DMS79 treated with DMSO at 0.1 percent for 48 hours (cell line): ENCODE measurements at regions not wholly inside any gene's neighbourhood (a gene's known extent, or its start where the extent isn't known, plus 50 kb on each side); places are given as distances from the start of the nearest gene placed in this dataset.
"Not testable (repeated sequence)": the region's sequence is repeated elsewhere in the genome, so short reads cannot be mapped to it uniquely, and the experiment has no call there.

Experiments used
- DNase-seq: peaks from one replicate; lab custom pipeline; 2025; lab: John Stamatoyannopoulos, UW

DNA sequence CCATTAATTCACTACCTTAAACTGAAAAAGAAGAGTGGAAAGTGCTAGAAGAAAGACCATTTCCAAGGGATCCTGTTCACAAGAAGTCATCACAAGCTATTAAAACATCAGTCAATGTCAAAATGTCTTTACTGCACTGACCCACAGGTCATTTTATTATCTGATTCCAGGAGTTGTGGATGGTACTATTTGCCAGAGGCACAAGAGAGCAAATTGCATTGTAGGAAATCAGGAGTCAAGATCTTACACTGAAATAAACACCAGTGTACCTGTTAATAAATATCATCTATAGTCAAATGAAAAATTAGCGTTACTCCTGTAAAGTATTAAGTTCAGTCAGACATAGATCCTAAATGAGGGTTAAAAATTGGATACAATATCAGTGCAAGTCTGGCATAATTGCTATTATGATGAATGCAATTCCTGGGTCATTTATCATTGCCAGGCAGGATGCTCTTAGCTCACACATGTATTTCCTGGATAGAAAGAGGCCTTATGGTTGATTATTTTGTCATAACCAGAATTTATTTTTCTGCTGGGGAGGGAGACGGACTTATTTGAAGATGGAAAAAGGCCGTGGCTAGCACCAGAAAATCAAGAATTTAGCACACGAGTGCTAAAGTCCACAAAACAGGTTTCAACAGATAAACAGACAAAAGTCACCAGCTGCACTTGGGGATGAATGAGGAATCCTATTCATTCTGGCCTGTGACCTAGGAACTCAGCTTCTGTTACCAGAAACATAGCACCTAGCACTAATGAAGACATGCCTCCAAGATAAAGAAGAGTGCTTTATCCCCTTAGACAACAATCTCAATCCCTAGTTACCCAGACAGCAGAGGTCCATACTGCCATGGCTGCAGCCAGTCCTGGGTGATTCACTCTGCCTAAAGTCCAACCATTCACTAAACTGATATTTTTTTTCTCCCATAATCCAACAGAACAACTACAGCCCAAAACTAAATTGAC, 683.1 kb upstream of the POM121L12 start:
- DNase-seq = no peak

DNA sequence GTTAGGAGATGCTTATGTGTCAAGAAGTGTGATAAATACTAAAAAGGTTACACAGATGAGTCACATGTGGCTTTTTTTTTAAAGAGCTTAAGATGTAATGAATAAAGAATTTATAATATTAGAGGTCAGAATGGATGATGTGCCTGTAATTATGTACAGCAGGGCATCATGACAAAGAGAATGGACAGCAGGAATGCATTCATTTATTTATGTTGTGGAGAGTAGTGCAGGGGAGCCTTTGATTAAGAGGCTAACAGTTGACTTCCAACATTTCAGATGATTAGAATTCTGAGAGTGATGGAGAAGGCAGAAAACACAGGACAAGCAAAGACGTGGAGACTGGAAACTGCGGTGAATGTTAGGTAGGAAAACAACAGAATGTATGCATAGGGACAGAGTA, 691.4 kb upstream of the POM121L12 start:
- no peak for DNase-seq

- DNase-seq = no peak
Observed at GRCh38 chr7:52340067-52340466, 695.4 kb upstream of the POM121L12 start.

DNA sequence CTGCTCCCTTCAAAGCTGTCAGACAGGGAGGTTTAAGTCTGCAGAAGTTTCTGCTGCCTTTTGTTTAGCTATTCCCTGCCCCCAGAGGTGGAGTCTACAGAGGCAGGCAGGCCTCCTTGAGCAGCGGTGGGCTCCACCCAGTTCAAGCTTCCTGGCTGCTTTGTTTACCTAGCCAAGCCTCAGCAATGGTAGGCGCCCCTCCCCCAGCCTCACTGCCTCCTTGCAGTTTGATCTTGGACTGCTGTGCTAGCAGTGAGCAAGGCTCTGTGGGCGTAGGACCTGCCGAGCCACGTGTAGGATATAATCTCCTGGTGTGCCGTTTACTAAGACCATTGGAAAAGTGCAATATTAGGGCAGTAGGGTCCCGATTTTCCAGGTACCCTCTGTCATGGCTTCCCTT, 707.1 kb upstream of the POM121L12 start:
- not testable (repeated sequence) for DNase-seq

DNA sequence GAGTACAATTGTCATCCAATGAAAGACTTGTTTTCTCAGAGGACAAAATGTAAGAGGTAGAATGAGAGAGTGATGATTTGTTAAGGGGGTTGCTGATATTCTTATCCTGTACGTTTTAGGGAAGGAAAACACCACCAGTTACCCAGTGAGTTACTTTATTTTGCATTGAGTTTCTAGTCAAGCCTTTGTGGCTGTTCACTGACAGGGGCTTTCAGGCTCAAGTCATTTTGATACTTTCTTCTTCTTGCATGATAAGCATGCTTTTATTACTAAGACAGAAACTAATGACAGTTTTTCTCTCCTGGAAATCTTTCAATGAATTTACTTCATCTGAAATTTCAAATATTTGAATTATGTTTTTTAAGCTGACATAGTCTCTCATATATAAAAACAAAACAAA, 710.2 kb upstream of the POM121L12 start:
- DNase-seq = no peak

DNA sequence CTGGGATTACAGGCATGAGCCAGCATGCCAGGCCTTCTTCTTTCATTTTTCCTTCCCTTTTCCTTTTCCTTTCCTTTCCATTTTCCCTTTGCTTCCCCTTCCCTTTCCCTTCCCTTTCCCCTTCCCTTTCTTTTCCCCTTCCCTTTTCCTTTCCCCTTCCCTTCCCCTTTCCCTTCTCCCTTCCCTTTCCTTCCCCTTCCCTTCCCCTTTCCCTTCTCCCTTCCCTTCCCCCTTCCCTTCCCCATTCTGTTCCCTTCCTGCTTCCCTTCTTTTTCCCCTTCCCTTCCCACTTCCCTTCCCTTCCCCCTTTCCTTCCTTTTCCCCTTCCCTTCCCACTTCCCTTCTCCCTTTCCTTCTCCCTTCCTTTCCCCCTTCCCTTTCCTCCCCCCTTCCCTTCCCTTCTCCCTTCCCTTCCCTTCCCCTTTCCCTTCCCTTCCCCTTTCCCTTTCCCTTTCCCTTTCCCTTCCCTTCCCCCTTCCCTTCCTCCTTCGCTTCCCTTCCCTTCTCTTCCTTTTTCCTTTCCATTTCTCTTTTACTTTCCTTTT, 712.2 kb upstream of the POM121L12 start:
- DNase-seq = no peak

- DNase-seq = no peak
Observed at GRCh38 chr7:52320610-52321009, 714.8 kb upstream of the POM121L12 start.

DNA sequence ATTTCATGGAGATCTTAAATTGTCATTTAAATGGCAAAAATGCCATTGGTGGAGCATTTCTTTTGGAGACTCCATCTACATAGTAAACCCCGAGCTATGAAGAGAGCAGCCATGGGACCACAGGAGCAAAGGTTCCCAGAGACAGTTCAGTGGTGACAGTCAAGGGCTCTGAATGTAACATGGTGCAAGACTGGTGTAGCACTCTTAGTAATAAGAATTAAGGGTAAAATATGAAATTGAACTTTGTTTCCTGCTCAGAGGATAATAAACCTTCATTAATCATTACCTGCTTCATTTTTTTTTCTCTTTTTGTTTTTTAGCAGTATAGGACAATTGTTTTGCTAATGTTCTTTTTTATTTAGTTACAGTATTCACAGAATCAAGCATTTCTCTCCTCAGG, 717.5 kb upstream of the POM121L12 start:
- no peak for DNase-seq

- DNase-seq = no peak
Observed at GRCh38 chr7:52311886-52312285, 723.5 kb upstream of the POM121L12 start.

GRCh38 chr7:52309631-52310030, 725.8 kb upstream of the POM121L12 start:
- DNase-seq = no peak

- DNase-seq = no peak
Observed at GRCh38 chr7:52302765-52303520, 732.5 kb upstream of the POM121L12 start.

GRCh38 chr7:52297128-52297527, 738.3 kb upstream of the POM121L12 start:
- DNase-seq = no peak

- DNase-seq = no peak
Observed at GRCh38 chr7:52294942-52295341, 740.5 kb upstream of the POM121L12 start.

- DNase-seq = no peak
Observed at GRCh38 chr7:52289247-52289646, 746.2 kb upstream of the POM121L12 start.

GRCh38 chr7:52287698-52288097, 747.7 kb upstream of the POM121L12 start:
- no peak for DNase-seq

- no peak for DNase-seq
Observed at GRCh38 chr7:52285689-52286088, 749.7 kb upstream of the POM121L12 start.

- no peak for DNase-seq
Observed at GRCh38 chr7:52283335-52283734, 752.1 kb upstream of the POM121L12 start.

DNA sequence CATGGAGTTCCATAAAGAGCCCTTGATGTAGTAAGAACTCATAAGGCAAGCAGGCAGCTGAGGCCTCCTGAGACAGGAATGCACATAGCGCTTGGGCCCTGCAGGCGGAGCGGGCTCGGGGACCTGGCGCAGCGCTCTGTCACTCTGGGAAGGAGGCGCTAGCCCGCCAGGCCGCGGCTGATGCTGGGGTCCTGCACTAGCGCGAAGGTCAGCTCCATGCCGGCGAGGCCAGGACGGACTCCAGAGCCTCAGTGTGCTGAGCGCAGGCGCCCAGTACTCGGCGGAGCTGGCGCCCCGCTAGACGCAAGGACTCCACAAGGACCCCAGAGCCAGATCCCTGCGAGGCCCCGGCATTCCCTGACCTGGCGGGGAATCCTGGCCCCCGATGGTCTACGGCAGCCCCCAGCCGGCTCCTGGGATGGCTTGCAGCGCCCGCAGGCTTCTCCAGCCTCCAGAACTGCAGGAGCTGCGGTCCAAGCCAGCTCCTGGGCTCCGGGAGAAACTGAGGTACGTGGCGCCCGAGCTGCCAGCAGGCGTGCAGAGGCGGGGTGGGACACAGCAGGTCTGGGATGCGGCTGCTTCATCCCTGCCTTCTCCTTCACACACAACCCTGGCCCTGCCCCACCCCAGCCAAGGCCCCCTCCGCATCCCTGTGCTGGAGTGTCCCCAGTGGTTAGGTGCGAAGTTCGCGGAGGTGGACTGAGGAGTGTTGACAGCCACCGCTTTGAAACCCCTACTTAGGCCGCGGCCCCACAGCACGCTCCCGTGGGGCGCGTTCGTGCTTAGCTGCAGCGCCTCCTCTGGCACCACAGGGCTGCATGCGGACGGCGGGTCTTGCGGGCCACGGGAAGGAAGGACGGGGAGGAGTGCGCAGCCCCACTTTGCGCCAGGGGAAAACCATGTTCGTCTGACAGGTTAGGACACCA, 761.5 kb upstream of the POM121L12 start:
- DNase-seq = no peak

GRCh38 chr7:52271703-52272102, 763.7 kb upstream of the POM121L12 start:
- DNase-seq = no peak

DNA sequence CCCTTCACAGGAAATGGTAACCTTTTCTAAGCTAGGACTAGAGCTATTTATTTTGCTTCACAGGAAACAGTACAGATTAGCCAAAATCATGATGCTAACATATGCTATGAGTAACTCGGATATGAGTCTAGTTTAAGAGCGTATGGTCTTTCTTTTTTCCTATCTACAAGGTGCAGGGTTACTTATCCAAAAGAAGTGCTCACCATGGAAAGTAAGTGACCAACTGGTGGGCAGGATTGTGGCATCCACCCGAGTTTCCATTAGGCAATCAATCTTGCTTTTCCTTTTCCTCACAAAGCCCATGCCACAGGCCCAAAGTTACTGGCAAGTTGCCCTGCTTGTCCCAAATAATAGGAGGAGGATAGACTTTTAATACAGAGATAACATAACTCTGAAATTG, 765.1 kb upstream of the POM121L12 start:
- no peak for DNase-seq

GRCh38 chr7:52269669-52270068, 765.8 kb upstream of the POM121L12 start:
- DNase-seq = no peak

DNA sequence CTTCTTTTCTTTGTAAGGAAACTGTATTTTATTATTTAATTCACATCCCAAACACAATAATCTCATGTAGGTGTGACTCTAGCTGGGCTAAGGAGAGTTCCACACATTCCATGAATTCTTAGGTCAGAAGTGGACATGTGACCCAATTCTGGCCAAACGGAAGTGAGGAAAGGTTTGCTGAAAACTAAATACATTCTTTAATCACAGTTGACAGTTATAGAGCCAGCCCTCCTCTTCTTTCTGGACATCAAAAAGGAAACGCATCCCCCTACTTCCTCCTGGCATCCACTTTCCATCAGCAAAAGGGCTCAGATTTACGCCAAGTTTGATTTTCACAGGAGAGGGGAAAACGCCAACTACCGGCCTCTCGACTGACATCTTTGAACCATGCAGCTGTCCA, 774.4 kb upstream of the POM121L12 start:
- DNase-seq = no peak
